ENCODE measurements at regions not wholly inside any gene's neighbourhood (a gene's known extent, or its start where the extent isn't known, plus 50 kb on each side); places are given as distances from the start of the nearest gene placed in this dataset.
"Not testable (repeated sequence)": the region's sequence is repeated elsewhere in the genome, so short reads cannot be mapped to it uniquely, and the experiment has no call there.

GRCh38 chr4:57729775-57730570 lies 619.8 kb upstream of the IGFBP7 start:
- H3K9me3 ChIP-seq (ENCODE audit: control insufficient read depth, insufficient read depth, low read depth, low read length); H3K27ac ChIP-seq (ENCODE audit: low read depth, low read length); H3K4me1 ChIP-seq (ENCODE audit: control insufficient read depth, insufficient read depth, low read length); H3K9ac ChIP-seq (ENCODE audit: low read length); H3K27me3 ChIP-seq (ENCODE audit: control insufficient read depth, insufficient read depth, low read length); H3K4me3 ChIP-seq (ENCODE audit: low read depth, low read length); H3K36me3 ChIP-seq (ENCODE audit: control insufficient read depth, insufficient read depth, low read length): not testable (repeated sequence)

- Histone ChIP-seq H3K27ac (ENCODE audit: low read depth, low read length) (no peak overlapping the region), H3K4me3 (ENCODE audit: low read depth, low read length) (no peak overlapping the region), H3K9me3 (ENCODE audit: control insufficient read depth, insufficient read depth, low read depth, low read length) (peaks cover 2% of the 10 kb centered on the region; the same call in 1 of the 2 replicates), H3K36me3 (ENCODE audit: control insufficient read depth, insufficient read depth, low read length) (no peaks in the 10 kb centered on the region), H3K27me3 (ENCODE audit: control insufficient read depth, insufficient read depth, low read length) (no peaks in the 10 kb centered on the region), H3K4me1 (ENCODE audit: control insufficient read depth, insufficient read depth, low read length) (no peaks in the 10 kb centered on the region), H3K9ac (ENCODE audit: low read length) (no peak overlapping the region)
Measured at GRCh38 chr4:57726154-57726553, 616.0 kb upstream of the IGFBP7 start.

GRCh38 chr4:57719456-57719855 lies 609.3 kb upstream of the IGFBP7 start:
- Histone ChIP-seq H3K27me3 (ENCODE audit: control insufficient read depth, insufficient read depth, low read length) (no peaks in the 10 kb centered on the region), H3K9ac (ENCODE audit: low read length) (no peak overlapping the region), H3K4me3 (ENCODE audit: low read depth, low read length) (no peak overlapping the region), H3K4me1 (ENCODE audit: control insufficient read depth, insufficient read depth, low read length) (no peaks in the 10 kb centered on the region), H3K9me3 (ENCODE audit: control insufficient read depth, insufficient read depth, low read depth, low read length) (peaks cover 2% of the 10 kb centered on the region; the same call in 1 of the 2 replicates), H3K36me3 (ENCODE audit: control insufficient read depth, insufficient read depth, low read length) (no peaks in the 10 kb centered on the region), H3K27ac (ENCODE audit: low read depth, low read length) (no peak overlapping the region)

GRCh38 chr4:57714313-57714712 lies 604.1 kb upstream of the IGFBP7 start:
- not testable (repeated sequence) for H3K27ac ChIP-seq (ENCODE audit: low read depth, low read length); H3K9ac ChIP-seq (ENCODE audit: low read length); H3K4me1 ChIP-seq (ENCODE audit: control insufficient read depth, insufficient read depth, low read length); H3K36me3 ChIP-seq (ENCODE audit: control insufficient read depth, insufficient read depth, low read length); H3K27me3 ChIP-seq (ENCODE audit: control insufficient read depth, insufficient read depth, low read length); H3K4me3 ChIP-seq (ENCODE audit: low read depth, low read length); H3K9me3 ChIP-seq (ENCODE audit: control insufficient read depth, insufficient read depth, low read depth, low read length)

DNA sequence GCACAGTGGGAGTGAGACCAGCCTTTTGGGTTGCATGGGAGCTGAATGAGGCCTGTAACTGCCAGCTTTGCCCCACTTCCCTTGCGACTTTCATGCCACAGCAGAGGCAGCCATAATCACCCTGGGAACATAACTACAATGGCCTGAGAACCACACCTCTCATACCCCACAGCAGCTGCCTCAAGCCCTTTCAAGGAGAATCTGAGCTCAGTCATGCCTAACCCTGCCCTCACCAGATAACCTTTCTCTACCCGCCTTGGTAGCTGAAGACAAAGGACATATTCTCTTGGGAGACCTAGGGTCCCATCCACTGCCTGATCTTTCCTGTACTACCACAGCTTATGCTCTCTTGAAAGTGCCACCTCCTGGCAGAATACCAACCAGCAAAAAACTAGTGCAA lies 599.9 kb upstream of the IGFBP7 start:
- no peak overlapping the region for H3K27ac ChIP-seq (ENCODE audit: low read depth, low read length)

DNA sequence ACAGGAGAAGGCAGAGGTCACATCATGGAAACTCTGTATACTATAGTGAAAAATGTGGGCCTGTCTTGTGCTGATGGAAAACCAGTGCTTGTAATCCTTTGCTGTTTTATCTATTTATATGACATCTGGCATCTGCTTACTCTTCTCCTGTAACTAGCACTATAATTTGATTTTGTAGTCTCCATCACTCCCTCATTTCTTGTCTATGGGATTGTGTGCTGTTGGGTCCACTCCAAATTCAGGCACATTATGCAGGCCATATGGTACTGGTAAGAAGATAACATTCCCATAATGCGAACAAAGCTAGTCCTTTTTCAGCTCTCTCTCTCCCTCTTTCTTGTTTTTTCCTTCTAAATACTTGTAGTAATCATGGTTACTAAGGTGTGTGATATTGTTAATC lies 581.2 kb upstream of the IGFBP7 start:
- no peaks in the 10 kb centered on the region for H3K27me3 ChIP-seq (ENCODE audit: control insufficient read depth, insufficient read depth, low read length)
- H3K4me1 ChIP-seq (ENCODE audit: control insufficient read depth, insufficient read depth, low read length), result peaks cover 17% of the 10 kb centered on the region
- H3K9ac ChIP-seq (ENCODE audit: low read length), result no peak overlapping the region
- no peak overlapping the region for H3K27ac ChIP-seq (ENCODE audit: low read depth, low read length)
- H3K9me3 ChIP-seq (ENCODE audit: control insufficient read depth, insufficient read depth, low read depth, low read length), result peaks cover 22% of the 10 kb centered on the region
- H3K4me3 ChIP-seq (ENCODE audit: low read depth, low read length), result no peak overlapping the region
- H3K36me3 ChIP-seq (ENCODE audit: control insufficient read depth, insufficient read depth, low read length), result no peaks in the 10 kb centered on the region

More for the DNA sequence above, 599.9 kb upstream of the IGFBP7 start:
- Histone ChIP-seq H3K4me3 (ENCODE audit: low read depth, low read length) (no peak overlapping the region), H3K9ac (ENCODE audit: low read length) (no peak overlapping the region), H3K9me3 (ENCODE audit: control insufficient read depth, insufficient read depth, low read depth, low read length) (peaks cover 7% of the 10 kb centered on the region), H3K4me1 (ENCODE audit: control insufficient read depth, insufficient read depth, low read length) (no peaks in the 10 kb centered on the region; the same call in 1 of the 2 replicates), H3K36me3 (ENCODE audit: control insufficient read depth, insufficient read depth, low read length) (no peaks in the 10 kb centered on the region), H3K27me3 (ENCODE audit: control insufficient read depth, insufficient read depth, low read length) (no peaks in the 10 kb centered on the region)

GRCh38 chr4:57689693-57690205 lies 579.6 kb upstream of the IGFBP7 start:
- H3K4me3 ChIP-seq (ENCODE audit: low read depth, low read length), result no peak overlapping the region
- no peak overlapping the region for H3K27ac ChIP-seq (ENCODE audit: low read depth, low read length)
- H3K9me3 ChIP-seq (ENCODE audit: control insufficient read depth, insufficient read depth, low read depth, low read length), result peaks cover 22% of the 10 kb centered on the region
- H3K36me3 ChIP-seq (ENCODE audit: control insufficient read depth, insufficient read depth, low read length), result no peaks in the 10 kb centered on the region
- H3K27me3 ChIP-seq (ENCODE audit: control insufficient read depth, insufficient read depth, low read length), result no peaks in the 10 kb centered on the region
- peaks cover 3% of the 10 kb centered on the region for H3K4me1 ChIP-seq (ENCODE audit: control insufficient read depth, insufficient read depth, low read length)
- H3K9ac ChIP-seq (ENCODE audit: low read length), result no peak overlapping the region

DNA sequence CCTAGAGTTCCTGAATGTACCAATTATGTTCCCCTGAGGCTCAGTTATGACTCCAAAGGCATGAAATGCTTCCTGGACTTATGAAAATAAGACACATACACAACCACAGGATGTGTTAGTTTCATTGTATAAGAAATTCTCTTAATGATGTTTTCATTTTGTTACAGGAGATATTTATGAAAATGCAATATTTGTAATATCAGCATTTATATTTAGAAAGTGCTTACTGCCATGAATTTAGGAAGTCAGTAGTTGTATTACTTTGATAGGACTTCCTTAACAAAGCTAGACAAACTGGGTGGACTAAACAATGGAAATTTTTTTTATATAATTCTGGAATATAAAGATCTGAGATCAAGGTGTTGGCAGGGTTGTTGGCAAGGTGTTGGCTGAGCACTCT lies 572.1 kb upstream of the IGFBP7 start:
- H3K4me3 ChIP-seq (ENCODE audit: low read depth, low read length), result no peak overlapping the region
- no peak overlapping the region for H3K9ac ChIP-seq (ENCODE audit: low read length)
- no peak overlapping the region for H3K27ac ChIP-seq (ENCODE audit: low read depth, low read length)
- no peaks in the 10 kb centered on the region for H3K36me3 ChIP-seq (ENCODE audit: control insufficient read depth, insufficient read depth, low read length)
- H3K9me3 ChIP-seq (ENCODE audit: control insufficient read depth, insufficient read depth, low read depth, low read length), result no peaks in the 10 kb centered on the region
- no peaks in the 10 kb centered on the region; the same call in 1 of the 2 replicates for H3K4me1 ChIP-seq (ENCODE audit: control insufficient read depth, insufficient read depth, low read length)
- no peaks in the 10 kb centered on the region for H3K27me3 ChIP-seq (ENCODE audit: control insufficient read depth, insufficient read depth, low read length)

- Histone ChIP-seq H3K27ac (ENCODE audit: low read depth, low read length) (no peak overlapping the region), H3K4me1 (ENCODE audit: control insufficient read depth, insufficient read depth, low read length) (no peaks in the 10 kb centered on the region; the same call in 1 of the 2 replicates), H3K9ac (ENCODE audit: low read length) (no peak overlapping the region), H3K9me3 (ENCODE audit: control insufficient read depth, insufficient read depth, low read depth, low read length) (no peaks in the 10 kb centered on the region), H3K27me3 (ENCODE audit: control insufficient read depth, insufficient read depth, low read length) (no peaks in the 10 kb centered on the region), H3K4me3 (ENCODE audit: low read depth, low read length) (no peak overlapping the region), H3K36me3 (ENCODE audit: control insufficient read depth, insufficient read depth, low read length) (no peaks in the 10 kb centered on the region)
Measured at GRCh38 chr4:57679969-57680368, 569.8 kb upstream of the IGFBP7 start.

DNA sequence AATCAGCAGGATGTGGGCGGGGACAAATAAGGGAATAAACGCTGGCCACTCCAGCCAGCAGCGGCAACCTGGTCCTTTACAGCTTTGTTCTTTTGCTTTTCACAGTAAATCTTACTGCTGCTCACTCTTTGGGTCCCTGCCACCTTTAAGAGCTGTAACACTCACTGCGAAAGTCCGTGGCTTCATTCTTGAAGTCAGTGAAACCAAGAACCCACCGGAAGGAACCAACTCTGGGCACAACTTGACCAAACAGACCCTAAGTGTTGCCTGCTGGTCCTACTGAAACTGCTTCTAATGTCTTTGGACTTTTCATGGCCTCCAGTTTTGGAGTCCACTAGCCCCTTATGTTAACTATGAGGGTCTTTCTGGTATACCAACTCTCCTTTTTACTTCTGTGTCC lies 566.2 kb upstream of the IGFBP7 start:
- H3K27me3 ChIP-seq (ENCODE audit: control insufficient read depth, insufficient read depth, low read length), result no peaks in the 10 kb centered on the region
- H3K4me1 ChIP-seq (ENCODE audit: control insufficient read depth, insufficient read depth, low read length), result no peaks in the 10 kb centered on the region; the same call in 1 of the 2 replicates
- H3K4me3 ChIP-seq (ENCODE audit: low read depth, low read length), result no peak overlapping the region
- H3K9me3 ChIP-seq (ENCODE audit: control insufficient read depth, insufficient read depth, low read depth, low read length), result no peaks in the 10 kb centered on the region
- no peaks in the 10 kb centered on the region for H3K36me3 ChIP-seq (ENCODE audit: control insufficient read depth, insufficient read depth, low read length)
- no peak overlapping the region for H3K9ac ChIP-seq (ENCODE audit: low read length)
- H3K27ac ChIP-seq (ENCODE audit: low read depth, low read length), result no peak overlapping the region

GRCh38 chr4:57672846-57673433 lies 562.8 kb upstream of the IGFBP7 start:
- Histone ChIP-seq H3K4me3 (ENCODE audit: low read depth, low read length) (no peak overlapping the region), H3K9ac (ENCODE audit: low read length) (no peak overlapping the region), H3K36me3 (ENCODE audit: control insufficient read depth, insufficient read depth, low read length) (no peaks in the 10 kb centered on the region), H3K9me3 (ENCODE audit: control insufficient read depth, insufficient read depth, low read depth, low read length) (no peaks in the 10 kb centered on the region), H3K27me3 (ENCODE audit: control insufficient read depth, insufficient read depth, low read length) (no peaks in the 10 kb centered on the region), H3K4me1 (ENCODE audit: control insufficient read depth, insufficient read depth, low read length) (no peaks in the 10 kb centered on the region), H3K27ac (ENCODE audit: low read depth, low read length) (no peak overlapping the region)
